ENCODE measurements at regions not wholly inside any gene's neighbourhood (a gene's known extent, or its start where the extent isn't known, plus 50 kb on each side); places are given as distances from the start of the nearest gene placed in this dataset.
A peak's percentile ranks its signal among the peaks of the same experiment; 100 is the strongest.

GRCh38 chr11:87739261-87739660 lies 436.0 kb downstream of the RAB38 start:
- no peaks in the 10 kb centered on the region for H3K4me1 Mint-ChIP-seq (ENCODE audit: low read depth)
- no peak overlapping the region for H3K27ac Mint-ChIP-seq (ENCODE audit: unreplicated experiment)
- H3K27me3 Mint-ChIP-seq (ENCODE audit: low read depth): peaks cover 11% of the 10 kb centered on the region
- no peaks in the 10 kb centered on the region for H3K9me3 Mint-ChIP-seq (ENCODE audit: low read depth)
- no peak for DNase-seq (ENCODE audit: low spot score)
- no peak for TF ChIP-seq CTCF (IDR thresholded peaks at IDR 0.05)
- no peaks in the 10 kb centered on the region for H3K36me3 Mint-ChIP-seq (ENCODE audit: low read depth)
- H3K4me3 Mint-ChIP-seq (ENCODE audit: unreplicated experiment): no peak overlapping the region

- H3K4me3 Mint-ChIP-seq (ENCODE audit: unreplicated experiment): no peak overlapping the region
- no peaks in the 10 kb centered on the region for H3K4me1 Mint-ChIP-seq (ENCODE audit: low read depth)
- no peaks in the 10 kb centered on the region for H3K9me3 Mint-ChIP-seq (ENCODE audit: low read depth)
- peaks cover 11% of the 10 kb centered on the region for H3K27me3 Mint-ChIP-seq (ENCODE audit: low read depth)
- TF ChIP-seq CTCF (IDR thresholded peaks at IDR 0.05): no peak
- no peak for DNase-seq (ENCODE audit: low spot score)
- no peak overlapping the region for H3K27ac Mint-ChIP-seq (ENCODE audit: unreplicated experiment)
- no peaks in the 10 kb centered on the region for H3K36me3 Mint-ChIP-seq (ENCODE audit: low read depth)
Measured at GRCh38 chr11:87736928-87737327, 438.3 kb downstream of the RAB38 start.

- Mint-ChIP-seq H3K4me1 (ENCODE audit: low read depth) (no peaks in the 10 kb centered on the region), H3K9me3 (ENCODE audit: low read depth) (peaks cover 4% of the 10 kb centered on the region), H3K27me3 (ENCODE audit: low read depth) (peaks cover 8% of the 10 kb centered on the region), H3K27ac (ENCODE audit: unreplicated experiment) (no peak overlapping the region), H3K4me3 (ENCODE audit: unreplicated experiment) (no peak overlapping the region), H3K36me3 (ENCODE audit: low read depth) (no peaks in the 10 kb centered on the region)
- DNase-seq (ENCODE audit: low spot score): no peak
- TF ChIP-seq CTCF (IDR thresholded peaks at IDR 0.05): no peak
Measured at GRCh38 chr11:87726506-87726905, 448.7 kb downstream of the RAB38 start.

- no peak for TF ChIP-seq CTCF (IDR thresholded peaks at IDR 0.05)
- DNase-seq (ENCODE audit: low spot score): no peak
- no peaks in the 10 kb centered on the region for H3K9me3 Mint-ChIP-seq (ENCODE audit: low read depth)
- no peak overlapping the region for H3K4me3 Mint-ChIP-seq (ENCODE audit: unreplicated experiment)
- no peaks in the 10 kb centered on the region for H3K36me3 Mint-ChIP-seq (ENCODE audit: low read depth)
- H3K27me3 Mint-ChIP-seq (ENCODE audit: low read depth): peaks cover 5% of the 10 kb centered on the region
- no peak overlapping the region for H3K27ac Mint-ChIP-seq (ENCODE audit: unreplicated experiment)
- peaks cover 2% of the 10 kb centered on the region for H3K4me1 Mint-ChIP-seq (ENCODE audit: low read depth)
Measured at GRCh38 chr11:87724358-87724757, 450.9 kb downstream of the RAB38 start.

- H3K27ac Mint-ChIP-seq (ENCODE audit: unreplicated experiment): no peak overlapping the region
- H3K27me3 Mint-ChIP-seq (ENCODE audit: low read depth): peaks cover 5% of the 10 kb centered on the region
- no peaks in the 10 kb centered on the region for H3K9me3 Mint-ChIP-seq (ENCODE audit: low read depth)
- no peak for DNase-seq (ENCODE audit: low spot score)
- peaks cover 4% of the 10 kb centered on the region for H3K4me1 Mint-ChIP-seq (ENCODE audit: low read depth)
- no peak overlapping the region for H3K4me3 Mint-ChIP-seq (ENCODE audit: unreplicated experiment)
- TF ChIP-seq CTCF (IDR thresholded peaks at IDR 0.05): peak; percentile 79
- no peaks in the 10 kb centered on the region for H3K36me3 Mint-ChIP-seq (ENCODE audit: low read depth)
Measured at GRCh38 chr11:87722756-87723565, 452.3 kb downstream of the RAB38 start.
